ENCODE measurements at regions not wholly inside any gene's neighbourhood (a gene's known extent, or its start where the extent isn't known, plus 50 kb on each side); places are given as distances from the start of the nearest gene placed in this dataset.
"Not testable (repeated sequence)": the region's sequence is repeated elsewhere in the genome, so short reads cannot be mapped to it uniquely, and the experiment has no call there.

- Histone ChIP-seq H3K27ac (no peak overlapping the region), H3K36me3 (no peaks in the 10 kb centered on the region), H3K27me3 (no peaks in the 10 kb centered on the region), H3K4me3 (no peak overlapping the region), H3K4me1 (peaks cover 0 to 11% of the 10 kb centered on the region in 2 donors), H3K9me3 (no peaks in the 10 kb centered on the region)
- intact Hi-C loops (cut with DNase I; ENCODE audit: low total_unique reads), result no loop called here
- TF ChIP-seq CTCF (IDR thresholded peaks at IDR 0.05) (no peak), POLR2A (IDR thresholded peaks at IDR 0.05) (no peak)
- no peak for DNase-seq
Observed at GRCh38 chr1:234953655-234954405, 174.8 kb downstream of the TOMM20 start.

GRCh38 chr1:234950598-234950997, 178.0 kb downstream of the TOMM20 start:
- no peak for DNase-seq

GRCh38 chr1:234949528-234949927, 179.1 kb downstream of the TOMM20 start:
- H3K4me3 ChIP-seq; H3K9me3 ChIP-seq; DNase-seq; H3K27ac ChIP-seq; H3K27me3 ChIP-seq; H3K4me1 ChIP-seq; intact Hi-C loops (cut with DNase I; ENCODE audit: low total_unique reads); H3K36me3 ChIP-seq: not testable (repeated sequence)

More at GRCh38 chr1:234950598-234950997, 178.0 kb downstream of the TOMM20 start:
- Histone ChIP-seq H3K36me3 (no peaks in the 10 kb centered on the region), H3K27me3 (no peaks in the 10 kb centered on the region), H3K9me3 (no peaks in the 10 kb centered on the region), H3K4me1 (no peaks in the 10 kb centered on the region), H3K27ac (no peak overlapping the region), H3K4me3 (no peak overlapping the region)
- intact Hi-C loops (cut with DNase I; ENCODE audit: low total_unique reads), result no loop called here
- TF ChIP-seq CTCF (IDR thresholded peaks at IDR 0.05) (no peak), POLR2A (IDR thresholded peaks at IDR 0.05) (no peak)

- Histone ChIP-seq H3K36me3 (no peaks in the 10 kb centered on the region), H3K27ac (no peak overlapping the region), H3K4me1 (no peaks in the 10 kb centered on the region), H3K27me3 (no peaks in the 10 kb centered on the region), H3K4me3 (no peak overlapping the region), H3K9me3 (no peaks in the 10 kb centered on the region)
- no peak for DNase-seq
- intact Hi-C loops (cut with DNase I; ENCODE audit: low total_unique reads), result no loop called here
- no peak for TF ChIP-seq POLR2A (IDR thresholded peaks at IDR 0.05)
- no peak for TF ChIP-seq CTCF (IDR thresholded peaks at IDR 0.05)
Observed at GRCh38 chr1:234944439-234945344, 183.9 kb downstream of the TOMM20 start.

GRCh38 chr1:234943836-234944402, 184.7 kb downstream of the TOMM20 start:
- Histone ChIP-seq H3K36me3 (no peaks in the 10 kb centered on the region), H3K27ac (no peak overlapping the region), H3K4me1 (no peaks in the 10 kb centered on the region), H3K9me3 (no peaks in the 10 kb centered on the region), H3K27me3 (no peaks in the 10 kb centered on the region), H3K4me3 (no peak overlapping the region)
- TF ChIP-seq POLR2A (IDR thresholded peaks at IDR 0.05) (no peak), CTCF (IDR thresholded peaks at IDR 0.05) (no peak)
- intact Hi-C loops (cut with DNase I; ENCODE audit: low total_unique reads), result no loop called here
- no peak for DNase-seq

Measured in uterus (tissue), 3 donors.